GM23338 (cell line): ENCODE measurements at regions not wholly inside any gene's neighbourhood (a gene's known extent, or its start where the extent isn't known, plus 50 kb on each side); places are given as distances from the start of the nearest gene placed in this dataset.

ENCODE experiments used
- ATAC-seq: fragments of 200-7000 bp; cut with Tn5 transposase; 3 replicates; pipeline ENCODE4 v1.9.1; 2020
- DNase-seq: peaks from one replicate; pipeline ENCODE4 v3.0.0-alpha.2; 2015; ENCODE audit warnings: low spot score
- H2AFZ ChIP-seq: fragments of 200-600 bp; sonication (generic); 2 replicates; pipeline ENCODE4 v1.8.0; 2016; ENCODE audit warnings: antibody characterized with exemption, mild to moderate bottlenecking, moderate library complexity
- H3F3A ChIP-seq: fragments of 200-600 bp; sonication (generic); replicated peaks from 2 replicates; pipeline ENCODE4 v1.8.0; 2017; ENCODE audit warnings: antibody characterized with exemption, mixed run types, low read depth
- H3K27ac ChIP-seq: fragments of 200-600 bp; sonication (generic); 2 replicates; pipeline ENCODE4 v1.6.1; 2016; ENCODE audit warnings: low read depth
- H3K27me3 ChIP-seq: fragments of 200-600 bp; sonication (generic); 2 replicates; pipeline ENCODE4 v1.8.0; 2016; ENCODE audit warnings: mild to moderate bottlenecking, mixed run types, moderate library complexity; ENCODE audit not compliant: insufficient read depth
- H3K36me3 ChIP-seq: fragments of 200-600 bp; sonication (generic); 2 replicates; pipeline ENCODE4 v1.8.0; 2016; ENCODE audit warnings: mild to moderate bottlenecking; ENCODE audit not compliant: insufficient read depth
- H3K4me1 ChIP-seq: fragments of 200-600 bp; sonication (generic); 2 replicates; pipeline ENCODE4 v1.8.0; 2016; ENCODE audit warnings: mild to moderate bottlenecking, moderate library complexity; ENCODE audit not compliant: insufficient read depth
- H3K4me2 ChIP-seq: fragments of 200-600 bp; sonication (generic); 2 replicates; pipeline ENCODE4 v1.7.1; 2017; ENCODE audit warnings: mixed run types
- H3K4me3 ChIP-seq: fragments of 200-600 bp; sonication (generic); 2 replicates; pipeline ENCODE4 v1.6.1; 2016; ENCODE audit warnings: mixed run types
- H3K79me2 ChIP-seq: fragments of 200-600 bp; sonication (generic); replicated peaks from 2 replicates; pipeline ENCODE4 v1.8.0; 2017; ENCODE audit warnings: mild to moderate bottlenecking; ENCODE audit not compliant: insufficient read depth
- H3K9me2 ChIP-seq: fragments of 200-600 bp; sonication (generic); 2 replicates; pipeline ENCODE4 v1.8.0; 2017; ENCODE audit not compliant: insufficient read depth
- H4K20me1 ChIP-seq: fragments of 200-600 bp; sonication (generic); replicated peaks from 2 replicates; pipeline ENCODE4 v1.8.0; 2017; ENCODE audit warnings: mild to moderate bottlenecking; ENCODE audit not compliant: insufficient read depth
- H3K27ac Mint-ChIP-seq: 2 replicates; pipeline ENCODE4 v1.8.0; 2020; ENCODE audit warnings: inconsistent platforms, mild to moderate bottlenecking, moderate library complexity, mixed read lengths
- H3K27me3 Mint-ChIP-seq: 3 replicates; pipeline ENCODE4 v1.8.0; 2022; ENCODE audit warnings: low read depth, mild to moderate bottlenecking, moderate library complexity, mixed read lengths, inconsistent platforms; ENCODE audit not compliant: insufficient read depth, poor library complexity
- H3K36me3 Mint-ChIP-seq: 3 replicates; pipeline ENCODE4 v1.8.0; 2021; ENCODE audit warnings: low read depth, mild to moderate bottlenecking, inconsistent platforms, moderate library complexity, mixed read lengths
- H3K4me1 Mint-ChIP-seq: 3 replicates; pipeline ENCODE4 v1.8.0; 2020; ENCODE audit warnings: mild to moderate bottlenecking, inconsistent platforms, mixed read lengths
- H3K4me3 Mint-ChIP-seq: 3 replicates; pipeline ENCODE4 v1.8.0; 2021; ENCODE audit warnings: moderate library complexity, mild to moderate bottlenecking, inconsistent platforms, mixed read lengths
- H3K9me3 Mint-ChIP-seq: 3 replicates; pipeline ENCODE4 v1.8.0; 2020; ENCODE audit warnings: moderate library complexity, mild to moderate bottlenecking, inconsistent platforms, mixed read lengths
- CREB1 ChIP-seq: fragments of 250-450 bp; sonication (Bioruptor Pico); IDR thresholded peaks from 2 replicates; pipeline ENCODE4 v1.5.0; 2020; ENCODE audit warnings: low read depth, mild to moderate bottlenecking, moderate library complexity
- CTCF ChIP-seq, 2 experiments: fragments of 200-600 bp in 1 of 2; sonication (generic) in 1 of 2; conservative IDR thresholded peaks; 2 replicates each; pipeline versions ENCODE4 v1.5.1 to v1.6.1; 2016 to 2017; ENCODE audit warnings: antibody characterized with exemption in 2 of 2, low read depth in 2 of 2, mild to moderate bottlenecking in 2 of 2, moderate library complexity in 1 of 2
- ETS1 ChIP-seq: IDR thresholded peaks from 2 replicates; pipeline ENCODE4 v1.6.1; 2016; ENCODE audit warnings: antibody characterized with exemption
- EZH2 ChIP-seq: fragments of 200-600 bp; sonication (generic); IDR thresholded peaks from one replicate; pipeline ENCODE4 v1.8.0; 2017; ENCODE audit warnings: antibody characterized with exemption, mild to moderate bottlenecking, low read depth; ENCODE audit not compliant: unreplicated experiment
- EZH2phosphoT487 ChIP-seq: fragments of 200-600 bp; sonication (generic); IDR thresholded peaks from one replicate; pipeline ENCODE4 v1.8.1; 2018; ENCODE audit warnings: antibody characterized with exemption; ENCODE audit not compliant: unreplicated experiment
- JUNB ChIP-seq: IDR thresholded peaks from one replicate; pipeline ENCODE4 v1.6.1; 2016; ENCODE audit warnings: antibody characterized with exemption; ENCODE audit not compliant: unreplicated experiment
- NANOG ChIP-seq: IDR thresholded peaks from 2 replicates; pipeline ENCODE4 v1.6.1; 2016; ENCODE audit warnings: antibody characterized with exemption, borderline replicate concordance
- POLR2AphosphoS5 ChIP-seq: IDR thresholded peaks from 2 replicates; pipeline ENCODE4 v1.6.1; 2016; ENCODE audit warnings: antibody characterized with exemption, low read depth
- REST ChIP-seq: IDR thresholded peaks from one replicate; pipeline ENCODE4 v1.6.1; 2018; ENCODE audit warnings: antibody characterized with exemption; ENCODE audit not compliant: unreplicated experiment
- STAT1 ChIP-seq: IDR thresholded peaks from one replicate; pipeline ENCODE4 v1.6.1; 2016; ENCODE audit warnings: antibody characterized with exemption; ENCODE audit not compliant: unreplicated experiment
- ZNF114 ChIP-seq: fragments of 250-450 bp; sonication (Bioruptor Pico); IDR thresholded peaks from 2 replicates; pipeline ENCODE4 v1.5.0; 2020; ENCODE audit warnings: mild to moderate bottlenecking, moderate library complexity
- ZNF331 ChIP-seq: fragments of 250-450 bp; sonication (Bioruptor Pico); IDR thresholded peaks from 2 replicates; pipeline ENCODE4 v1.5.0; 2020; ENCODE audit warnings: low read depth, mild to moderate bottlenecking, moderate library complexity
- ZNF462 ChIP-seq: fragments of 250-450 bp; sonication (Bioruptor Pico); IDR thresholded peaks from 2 replicates; pipeline ENCODE4 v1.5.0; 2020; ENCODE audit warnings: mild to moderate bottlenecking, moderate library complexity

GRCh38 chr2:149921911-149922616 is 334.5 kb upstream of the MMADHC start:
- Mint-ChIP-seq H3K9me3 (peaks cover 6% of the 10 kb centered on the region; the same call in 2 of the 3 replicates), H3K27ac (no peak overlapping the region; the same call in 1 of the 2 replicates), H3K27me3 (peaks cover 2% of the 10 kb centered on the region), H3K36me3 (peaks cover 4% of the 10 kb centered on the region; the same call in 2 of the 3 replicates), H3K4me3 (no peak overlapping the region), H3K4me1 (peaks cover 8% of the 10 kb centered on the region; the same call in 2 of the 3 replicates)
- TF ChIP-seq ZNF114 (CRISPR knock-in tag) (no peak), ZNF331 (CRISPR knock-in tag) (no peak), NANOG (no peak), EZH2phosphoT487 (no peak), POLR2AphosphoS5 (no peak), ZNF462 (CRISPR knock-in tag) (no peak), REST (no peak), ETS1 (no peak), CREB1 (CRISPR knock-in tag) (no peak), EZH2 (no peak), STAT1 (no peak), CTCF (conservative IDR thresholded peaks at IDR 0.05; ENCODE audit: low read depth in 2 of 2) (no peak), JUNB (no peak)
- Histone ChIP-seq H3K27me3 (no peaks in the 10 kb centered on the region), H3K36me3 (no peaks in the 10 kb centered on the region; the same call in 1 of the 2 replicates), H2AFZ (no peak overlapping the region), H4K20me1 (no peaks in the 10 kb centered on the region), H3F3A (no peaks in the 10 kb centered on the region), H3K4me3 (no peak overlapping the region), H3K4me1 (peaks cover 7% of the 10 kb centered on the region), H3K79me2 (no peaks in the 10 kb centered on the region), H3K27ac (no peak overlapping the region), H3K4me2 (no peak overlapping the region), H3K9me2 (no peaks in the 10 kb centered on the region)
- DNase-seq (no peak), ATAC-seq (no peak)
